GM23338 (cell line): ENCODE measurements at regions not wholly inside any gene's neighbourhood (a gene's known extent, or its start where the extent isn't known, plus 50 kb on each side); places are given as distances from the start of the nearest gene placed in this dataset.

Experiments
- ATAC-seq: fragments of 200-7000 bp; cut with Tn5 transposase; 3 replicates; pipeline ENCODE4 v1.9.1; 2020
- DNase-seq: peaks from one replicate; pipeline ENCODE4 v3.0.0-alpha.2; 2015; ENCODE audit warnings: low spot score
- H2AFZ ChIP-seq: fragments of 200-600 bp; sonication (generic); 2 replicates; pipeline ENCODE4 v1.8.0; 2016; ENCODE audit warnings: antibody characterized with exemption, mild to moderate bottlenecking, moderate library complexity
- H3F3A ChIP-seq: fragments of 200-600 bp; sonication (generic); replicated peaks from 2 replicates; pipeline ENCODE4 v1.8.0; 2017; ENCODE audit warnings: antibody characterized with exemption, mixed run types, low read depth
- H3K27ac ChIP-seq: fragments of 200-600 bp; sonication (generic); 2 replicates; pipeline ENCODE4 v1.6.1; 2016; ENCODE audit warnings: low read depth
- H3K27me3 ChIP-seq: fragments of 200-600 bp; sonication (generic); 2 replicates; pipeline ENCODE4 v1.8.0; 2016; ENCODE audit warnings: mild to moderate bottlenecking, mixed run types, moderate library complexity; ENCODE audit not compliant: insufficient read depth
- H3K36me3 ChIP-seq: fragments of 200-600 bp; sonication (generic); 2 replicates; pipeline ENCODE4 v1.8.0; 2016; ENCODE audit warnings: mild to moderate bottlenecking; ENCODE audit not compliant: insufficient read depth
- H3K4me1 ChIP-seq: fragments of 200-600 bp; sonication (generic); 2 replicates; pipeline ENCODE4 v1.8.0; 2016; ENCODE audit warnings: mild to moderate bottlenecking, moderate library complexity; ENCODE audit not compliant: insufficient read depth
- H3K4me2 ChIP-seq: fragments of 200-600 bp; sonication (generic); 2 replicates; pipeline ENCODE4 v1.7.1; 2017; ENCODE audit warnings: mixed run types
- H3K4me3 ChIP-seq: fragments of 200-600 bp; sonication (generic); 2 replicates; pipeline ENCODE4 v1.6.1; 2016; ENCODE audit warnings: mixed run types
- H3K79me2 ChIP-seq: fragments of 200-600 bp; sonication (generic); replicated peaks from 2 replicates; pipeline ENCODE4 v1.8.0; 2017; ENCODE audit warnings: mild to moderate bottlenecking; ENCODE audit not compliant: insufficient read depth
- H3K9me2 ChIP-seq: fragments of 200-600 bp; sonication (generic); 2 replicates; pipeline ENCODE4 v1.8.0; 2017; ENCODE audit not compliant: insufficient read depth
- H4K20me1 ChIP-seq: fragments of 200-600 bp; sonication (generic); replicated peaks from 2 replicates; pipeline ENCODE4 v1.8.0; 2017; ENCODE audit warnings: mild to moderate bottlenecking; ENCODE audit not compliant: insufficient read depth
- H3K27ac Mint-ChIP-seq: 2 replicates; pipeline ENCODE4 v1.8.0; 2020; ENCODE audit warnings: inconsistent platforms, mild to moderate bottlenecking, moderate library complexity, mixed read lengths
- H3K27me3 Mint-ChIP-seq: 3 replicates; pipeline ENCODE4 v1.8.0; 2022; ENCODE audit warnings: low read depth, mild to moderate bottlenecking, moderate library complexity, mixed read lengths, inconsistent platforms; ENCODE audit not compliant: insufficient read depth, poor library complexity
- H3K36me3 Mint-ChIP-seq: 3 replicates; pipeline ENCODE4 v1.8.0; 2021; ENCODE audit warnings: low read depth, mild to moderate bottlenecking, inconsistent platforms, moderate library complexity, mixed read lengths
- H3K4me1 Mint-ChIP-seq: 3 replicates; pipeline ENCODE4 v1.8.0; 2020; ENCODE audit warnings: mild to moderate bottlenecking, inconsistent platforms, mixed read lengths
- H3K4me3 Mint-ChIP-seq: 3 replicates; pipeline ENCODE4 v1.8.0; 2021; ENCODE audit warnings: moderate library complexity, mild to moderate bottlenecking, inconsistent platforms, mixed read lengths
- H3K9me3 Mint-ChIP-seq: 3 replicates; pipeline ENCODE4 v1.8.0; 2020; ENCODE audit warnings: moderate library complexity, mild to moderate bottlenecking, inconsistent platforms, mixed read lengths
- CREB1 ChIP-seq: fragments of 250-450 bp; sonication (Bioruptor Pico); IDR thresholded peaks from 2 replicates; pipeline ENCODE4 v1.5.0; 2020; ENCODE audit warnings: low read depth, mild to moderate bottlenecking, moderate library complexity
- EZH2 ChIP-seq: fragments of 200-600 bp; sonication (generic); IDR thresholded peaks from one replicate; pipeline ENCODE4 v1.8.0; 2017; ENCODE audit warnings: antibody characterized with exemption, mild to moderate bottlenecking, low read depth; ENCODE audit not compliant: unreplicated experiment
- EZH2phosphoT487 ChIP-seq: fragments of 200-600 bp; sonication (generic); IDR thresholded peaks from one replicate; pipeline ENCODE4 v1.8.1; 2018; ENCODE audit warnings: antibody characterized with exemption; ENCODE audit not compliant: unreplicated experiment
- JUNB ChIP-seq: IDR thresholded peaks from one replicate; pipeline ENCODE4 v1.6.1; 2016; ENCODE audit warnings: antibody characterized with exemption; ENCODE audit not compliant: unreplicated experiment
- NANOG ChIP-seq: IDR thresholded peaks from 2 replicates; pipeline ENCODE4 v1.6.1; 2016; ENCODE audit warnings: antibody characterized with exemption, borderline replicate concordance
- POLR2AphosphoS5 ChIP-seq: IDR thresholded peaks from 2 replicates; pipeline ENCODE4 v1.6.1; 2016; ENCODE audit warnings: antibody characterized with exemption, low read depth
- STAT1 ChIP-seq: IDR thresholded peaks from one replicate; pipeline ENCODE4 v1.6.1; 2016; ENCODE audit warnings: antibody characterized with exemption; ENCODE audit not compliant: unreplicated experiment
- ZNF114 ChIP-seq: fragments of 250-450 bp; sonication (Bioruptor Pico); IDR thresholded peaks from 2 replicates; pipeline ENCODE4 v1.5.0; 2020; ENCODE audit warnings: mild to moderate bottlenecking, moderate library complexity
- ZNF331 ChIP-seq: fragments of 250-450 bp; sonication (Bioruptor Pico); IDR thresholded peaks from 2 replicates; pipeline ENCODE4 v1.5.0; 2020; ENCODE audit warnings: low read depth, mild to moderate bottlenecking, moderate library complexity
- TF ChIP-seq, protein P1 (sequence below): IDR thresholded peaks from one replicate; pipeline ENCODE4 v1.6.1; 2018; ENCODE audit warnings: antibody characterized with exemption; ENCODE audit not compliant: unreplicated experiment
- TF ChIP-seq, protein P2 (sequence below), 2 experiments: fragments of 200-600 bp in 1 of 2; sonication (generic) in 1 of 2; conservative IDR thresholded peaks; 2 replicates each; pipeline versions ENCODE4 v1.5.1 to v1.6.1; 2016 to 2017; ENCODE audit warnings: antibody characterized with exemption in 2 of 2, low read depth in 2 of 2, mild to moderate bottlenecking in 2 of 2, moderate library complexity in 1 of 2
- TF ChIP-seq, protein P3 (sequence below): IDR thresholded peaks from 2 replicates; pipeline ENCODE4 v1.6.1; 2016; ENCODE audit warnings: antibody characterized with exemption
- TF ChIP-seq, protein P4 (sequence below): fragments of 250-450 bp; sonication (Bioruptor Pico); IDR thresholded peaks from 2 replicates; pipeline ENCODE4 v1.5.0; 2020; ENCODE audit warnings: mild to moderate bottlenecking, moderate library complexity

DNA sequence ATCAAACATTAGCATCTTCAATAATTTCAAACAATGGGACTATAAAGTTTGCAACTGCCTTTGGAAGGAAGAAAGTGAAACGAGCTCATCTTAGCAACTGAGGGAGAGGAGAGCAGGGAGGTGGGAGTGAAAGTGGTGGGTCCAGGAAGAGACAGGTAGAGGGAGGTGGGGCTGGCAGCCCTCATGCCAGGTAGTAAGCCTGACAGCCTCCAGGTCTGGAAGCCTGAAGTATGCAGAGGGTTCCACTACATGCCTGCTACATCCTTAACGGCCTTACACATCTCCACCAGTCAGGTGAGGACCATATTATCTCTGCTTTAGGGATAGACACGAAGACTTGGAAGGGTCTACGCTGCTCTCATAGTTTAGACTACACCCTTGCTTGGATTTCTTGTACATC is 201.1 kb upstream of the TWIST2 start:
- no peak for TF ChIP-seq ZNF114 (CRISPR knock-in tag)
- TF ChIP-seq CREB1 (CRISPR knock-in tag): no peak
- TF ChIP-seq, protein P1, sequence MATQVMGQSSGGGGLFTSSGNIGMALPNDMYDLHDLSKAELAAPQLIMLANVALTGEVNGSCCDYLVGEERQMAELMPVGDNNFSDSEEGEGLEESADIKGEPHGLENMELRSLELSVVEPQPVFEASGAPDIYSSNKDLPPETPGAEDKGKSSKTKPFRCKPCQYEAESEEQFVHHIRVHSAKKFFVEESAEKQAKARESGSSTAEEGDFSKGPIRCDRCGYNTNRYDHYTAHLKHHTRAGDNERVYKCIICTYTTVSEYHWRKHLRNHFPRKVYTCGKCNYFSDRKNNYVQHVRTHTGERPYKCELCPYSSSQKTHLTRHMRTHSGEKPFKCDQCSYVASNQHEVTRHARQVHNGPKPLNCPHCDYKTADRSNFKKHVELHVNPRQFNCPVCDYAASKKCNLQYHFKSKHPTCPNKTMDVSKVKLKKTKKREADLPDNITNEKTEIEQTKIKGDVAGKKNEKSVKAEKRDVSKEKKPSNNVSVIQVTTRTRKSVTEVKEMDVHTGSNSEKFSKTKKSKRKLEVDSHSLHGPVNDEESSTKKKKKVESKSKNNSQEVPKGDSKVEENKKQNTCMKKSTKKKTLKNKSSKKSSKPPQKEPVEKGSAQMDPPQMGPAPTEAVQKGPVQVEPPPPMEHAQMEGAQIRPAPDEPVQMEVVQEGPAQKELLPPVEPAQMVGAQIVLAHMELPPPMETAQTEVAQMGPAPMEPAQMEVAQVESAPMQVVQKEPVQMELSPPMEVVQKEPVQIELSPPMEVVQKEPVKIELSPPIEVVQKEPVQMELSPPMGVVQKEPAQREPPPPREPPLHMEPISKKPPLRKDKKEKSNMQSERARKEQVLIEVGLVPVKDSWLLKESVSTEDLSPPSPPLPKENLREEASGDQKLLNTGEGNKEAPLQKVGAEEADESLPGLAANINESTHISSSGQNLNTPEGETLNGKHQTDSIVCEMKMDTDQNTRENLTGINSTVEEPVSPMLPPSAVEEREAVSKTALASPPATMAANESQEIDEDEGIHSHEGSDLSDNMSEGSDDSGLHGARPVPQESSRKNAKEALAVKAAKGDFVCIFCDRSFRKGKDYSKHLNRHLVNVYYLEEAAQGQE: no peak
- TF ChIP-seq JUNB: no peak
- no peak for TF ChIP-seq POLR2AphosphoS5
- TF ChIP-seq EZH2phosphoT487: no peak
- TF ChIP-seq STAT1: no peak
- TF ChIP-seq, protein P2, sequence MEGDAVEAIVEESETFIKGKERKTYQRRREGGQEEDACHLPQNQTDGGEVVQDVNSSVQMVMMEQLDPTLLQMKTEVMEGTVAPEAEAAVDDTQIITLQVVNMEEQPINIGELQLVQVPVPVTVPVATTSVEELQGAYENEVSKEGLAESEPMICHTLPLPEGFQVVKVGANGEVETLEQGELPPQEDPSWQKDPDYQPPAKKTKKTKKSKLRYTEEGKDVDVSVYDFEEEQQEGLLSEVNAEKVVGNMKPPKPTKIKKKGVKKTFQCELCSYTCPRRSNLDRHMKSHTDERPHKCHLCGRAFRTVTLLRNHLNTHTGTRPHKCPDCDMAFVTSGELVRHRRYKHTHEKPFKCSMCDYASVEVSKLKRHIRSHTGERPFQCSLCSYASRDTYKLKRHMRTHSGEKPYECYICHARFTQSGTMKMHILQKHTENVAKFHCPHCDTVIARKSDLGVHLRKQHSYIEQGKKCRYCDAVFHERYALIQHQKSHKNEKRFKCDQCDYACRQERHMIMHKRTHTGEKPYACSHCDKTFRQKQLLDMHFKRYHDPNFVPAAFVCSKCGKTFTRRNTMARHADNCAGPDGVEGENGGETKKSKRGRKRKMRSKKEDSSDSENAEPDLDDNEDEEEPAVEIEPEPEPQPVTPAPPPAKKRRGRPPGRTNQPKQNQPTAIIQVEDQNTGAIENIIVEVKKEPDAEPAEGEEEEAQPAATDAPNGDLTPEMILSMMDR (conservative IDR thresholded peaks at IDR 0.05; ENCODE audit: low read depth in 2 of 2): no peak
- no peak for TF ChIP-seq EZH2
- TF ChIP-seq, protein P3, sequence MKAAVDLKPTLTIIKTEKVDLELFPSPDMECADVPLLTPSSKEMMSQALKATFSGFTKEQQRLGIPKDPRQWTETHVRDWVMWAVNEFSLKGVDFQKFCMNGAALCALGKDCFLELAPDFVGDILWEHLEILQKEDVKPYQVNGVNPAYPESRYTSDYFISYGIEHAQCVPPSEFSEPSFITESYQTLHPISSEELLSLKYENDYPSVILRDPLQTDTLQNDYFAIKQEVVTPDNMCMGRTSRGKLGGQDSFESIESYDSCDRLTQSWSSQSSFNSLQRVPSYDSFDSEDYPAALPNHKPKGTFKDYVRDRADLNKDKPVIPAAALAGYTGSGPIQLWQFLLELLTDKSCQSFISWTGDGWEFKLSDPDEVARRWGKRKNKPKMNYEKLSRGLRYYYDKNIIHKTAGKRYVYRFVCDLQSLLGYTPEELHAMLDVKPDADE: no peak
- TF ChIP-seq ZNF331: no peak
- TF ChIP-seq, protein P4, sequence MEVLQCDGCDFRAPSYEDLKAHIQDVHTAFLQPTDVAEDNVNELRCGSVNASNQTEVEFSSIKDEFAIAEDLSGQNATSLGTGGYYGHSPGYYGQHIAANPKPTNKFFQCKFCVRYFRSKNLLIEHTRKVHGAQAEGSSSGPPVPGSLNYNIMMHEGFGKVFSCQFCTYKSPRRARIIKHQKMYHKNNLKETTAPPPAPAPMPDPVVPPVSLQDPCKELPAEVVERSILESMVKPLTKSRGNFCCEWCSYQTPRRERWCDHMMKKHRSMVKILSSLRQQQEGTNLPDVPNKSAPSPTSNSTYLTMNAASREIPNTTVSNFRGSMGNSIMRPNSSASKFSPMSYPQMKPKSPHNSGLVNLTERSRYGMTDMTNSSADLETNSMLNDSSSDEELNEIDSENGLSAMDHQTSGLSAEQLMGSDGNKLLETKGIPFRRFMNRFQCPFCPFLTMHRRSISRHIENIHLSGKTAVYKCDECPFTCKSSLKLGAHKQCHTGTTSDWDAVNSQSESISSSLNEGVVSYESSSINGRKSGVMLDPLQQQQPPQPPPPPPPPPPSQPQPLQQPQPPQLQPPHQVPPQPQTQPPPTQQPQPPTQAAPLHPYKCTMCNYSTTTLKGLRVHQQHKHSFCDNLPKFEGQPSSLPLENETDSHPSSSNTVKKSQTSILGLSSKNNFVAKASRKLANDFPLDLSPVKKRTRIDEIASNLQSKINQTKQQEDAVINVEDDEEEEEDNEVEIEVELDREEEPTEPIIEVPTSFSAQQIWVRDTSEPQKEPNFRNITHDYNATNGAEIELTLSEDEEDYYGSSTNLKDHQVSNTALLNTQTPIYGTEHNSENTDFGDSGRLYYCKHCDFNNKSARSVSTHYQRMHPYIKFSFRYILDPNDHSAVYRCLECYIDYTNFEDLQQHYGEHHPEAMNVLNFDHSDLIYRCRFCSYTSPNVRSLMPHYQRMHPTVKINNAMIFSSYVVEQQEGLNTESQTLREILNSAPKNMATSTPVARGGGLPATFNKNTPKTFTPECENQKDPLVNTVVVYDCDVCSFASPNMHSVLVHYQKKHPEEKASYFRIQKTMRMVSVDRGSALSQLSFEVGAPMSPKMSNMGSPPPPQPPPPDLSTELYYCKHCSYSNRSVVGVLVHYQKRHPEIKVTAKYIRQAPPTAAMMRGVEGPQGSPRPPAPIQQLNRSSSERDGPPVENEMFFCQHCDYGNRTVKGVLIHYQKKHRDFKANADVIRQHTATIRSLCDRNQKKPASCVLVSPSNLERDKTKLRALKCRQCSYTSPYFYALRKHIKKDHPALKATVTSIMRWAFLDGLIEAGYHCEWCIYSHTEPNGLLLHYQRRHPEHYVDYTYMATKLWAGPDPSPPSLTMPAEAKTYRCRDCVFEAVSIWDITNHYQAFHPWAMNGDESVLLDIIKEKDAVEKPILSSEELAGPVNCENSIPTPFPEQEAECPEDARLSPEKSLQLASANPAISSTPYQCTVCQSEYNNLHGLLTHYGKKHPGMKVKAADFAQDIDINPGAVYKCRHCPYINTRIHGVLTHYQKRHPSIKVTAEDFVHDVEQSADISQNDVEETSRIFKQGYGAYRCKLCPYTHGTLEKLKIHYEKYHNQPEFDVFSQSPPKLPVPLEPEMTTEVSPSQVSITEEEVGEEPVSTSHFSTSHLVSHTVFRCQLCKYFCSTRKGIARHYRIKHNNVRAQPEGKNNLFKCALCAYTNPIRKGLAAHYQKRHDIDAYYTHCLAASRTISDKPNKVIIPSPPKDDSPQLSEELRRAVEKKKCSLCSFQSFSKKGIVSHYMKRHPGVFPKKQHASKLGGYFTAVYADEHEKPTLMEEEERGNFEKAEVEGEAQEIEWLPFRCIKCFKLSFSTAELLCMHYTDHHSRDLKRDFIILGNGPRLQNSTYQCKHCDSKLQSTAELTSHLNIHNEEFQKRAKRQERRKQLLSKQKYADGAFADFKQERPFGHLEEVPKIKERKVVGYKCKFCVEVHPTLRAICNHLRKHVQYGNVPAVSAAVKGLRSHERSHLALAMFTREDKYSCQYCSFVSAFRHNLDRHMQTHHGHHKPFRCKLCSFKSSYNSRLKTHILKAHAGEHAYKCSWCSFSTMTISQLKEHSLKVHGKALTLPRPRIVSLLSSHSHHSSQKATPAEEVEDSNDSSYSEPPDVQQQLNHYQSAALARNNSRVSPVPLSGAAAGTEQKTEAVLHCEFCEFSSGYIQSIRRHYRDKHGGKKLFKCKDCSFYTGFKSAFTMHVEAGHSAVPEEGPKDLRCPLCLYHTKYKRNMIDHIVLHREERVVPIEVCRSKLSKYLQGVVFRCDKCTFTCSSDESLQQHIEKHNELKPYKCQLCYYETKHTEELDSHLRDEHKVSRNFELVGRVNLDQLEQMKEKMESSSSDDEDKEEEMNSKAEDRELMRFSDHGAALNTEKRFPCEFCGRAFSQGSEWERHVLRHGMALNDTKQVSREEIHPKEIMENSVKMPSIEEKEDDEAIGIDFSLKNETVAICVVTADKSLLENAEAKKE (CRISPR knock-in tag): no peak
- TF ChIP-seq NANOG: no peak
- Histone ChIP-seq H3F3A (no peaks in the 10 kb centered on the region), H3K27ac (no peak overlapping the region), H3K79me2 (no peaks in the 10 kb centered on the region), H4K20me1 (no peaks in the 10 kb centered on the region), H3K4me2 (no peak overlapping the region), H3K27me3 (no peaks in the 10 kb centered on the region), H3K9me2 (no peaks in the 10 kb centered on the region), H3K4me1 (no peaks in the 10 kb centered on the region), H3K36me3 (no peaks in the 10 kb centered on the region), H2AFZ (no peak overlapping the region), H3K4me3 (no peak overlapping the region)
- Mint-ChIP-seq H3K4me1 (no peaks in the 10 kb centered on the region), H3K4me3 (no peak overlapping the region), H3K36me3 (no peaks in the 10 kb centered on the region; the same call in 2 of the 3 replicates), H3K9me3 (no peaks in the 10 kb centered on the region), H3K27ac (no peak overlapping the region), H3K27me3 (peaks cover 4% of the 10 kb centered on the region)
- ATAC-seq (no peak), DNase-seq (no peak)
